OCI-LY7 (cell line): ENCODE measurements at regions not wholly inside any gene's neighbourhood (a gene's known extent, or its start where the extent isn't known, plus 50 kb on each side); places are given as distances from the start of the nearest gene placed in this dataset.
A peak's percentile ranks its signal among the peaks of the same experiment; 100 is the strongest.

Experiments
- BruUV-seq: library from RNA; stranded (reverse); fragments of 400-500 nt; replicated peaks from 2 replicates; lab custom pipeline; 2021; lab: Mats Ljungman, UMichigan
- CTCF ChIA-PET: fragments of 300-600 bp; sonication (Branson Sonifier 250); formaldehyde crosslinking; loops from one replicate; lab custom pipeline; 2022; ENCODE audit warnings: antibody characterized with exemption; ENCODE audit not compliant: unreplicated experiment; lab: Charles Lee
- POLR2A ChIA-PET: fragments of 300-600 bp; sonication (Branson Sonifier 250); formaldehyde crosslinking; loops from one replicate; lab custom pipeline; 2022; ENCODE audit warnings: antibody characterized with exemption; lab: Charles Lee
- DNase-seq: peaks from one replicate; pipeline ENCODE4 v3.0.0-alpha.2; 2015; ENCODE audit warnings: low spot score
- H2AFZ ChIP-seq: fragments of 200-600 bp; sonication (generic), shearing (Covaris generic); 2 replicates; pipeline ENCODE4 v1.6.1; 2014; ENCODE audit warnings: mild to moderate bottlenecking, antibody characterized with exemption, low read length, moderate library complexity
- H3K27ac ChIP-seq: fragments of 200-600 bp; sonication (generic); 2 replicates; pipeline ENCODE4 v1.5.1; 2014; ENCODE audit warnings: mixed run types, low read depth, mild to moderate bottlenecking, moderate library complexity, low read length, inconsistent platforms; ENCODE audit not compliant: poor library complexity, severe bottlenecking
- H3K36me3 ChIP-seq: fragments of 200-600 bp; sonication (generic); 2 replicates; pipeline ENCODE4 v1.6.1; 2014; ENCODE audit warnings: mild to moderate bottlenecking, antibody characterized with exemption, low read length, moderate library complexity, mixed read lengths; ENCODE audit not compliant: insufficient read depth
- H3K4me1 ChIP-seq: fragments of 200-600 bp; sonication (generic); 2 replicates; pipeline ENCODE4 v1.5.1; 2014; ENCODE audit warnings: mild to moderate bottlenecking, low read length; ENCODE audit not compliant: insufficient read depth, poor library complexity, severe bottlenecking
- H3K4me2 ChIP-seq: fragments of 200-600 bp; sonication (generic); 2 replicates; pipeline ENCODE4 v1.6.1; 2014; ENCODE audit warnings: mild to moderate bottlenecking, low read length
- H3K4me3 ChIP-seq: fragments of 200-600 bp; sonication (generic); 2 replicates; pipeline ENCODE4 v1.5.1; 2014; ENCODE audit warnings: mild to moderate bottlenecking, low read depth, low read length; ENCODE audit not compliant: poor library complexity, severe bottlenecking
- H3K79me2 ChIP-seq: fragments of 200-600 bp; sonication (generic); 2 replicates; pipeline ENCODE4 v1.6.1; 2016; ENCODE audit warnings: low read depth, mild to moderate bottlenecking, low read length, moderate library complexity, mixed read lengths; ENCODE audit not compliant: insufficient read depth
- H3K9me2 ChIP-seq: fragments of 200-600 bp; sonication (generic); 2 replicates; pipeline ENCODE4 v1.6.1; 2016; ENCODE audit warnings: mild to moderate bottlenecking, low read length, mixed read lengths; ENCODE audit not compliant: insufficient read depth
- H3K9me3 ChIP-seq: fragments of 200-600 bp; sonication (generic); 2 replicates; pipeline ENCODE4 v1.6.1; 2014; ENCODE audit warnings: mild to moderate bottlenecking, mixed run types, low read length, mixed read lengths
- H4K20me1 ChIP-seq: fragments of 200-600 bp; sonication (generic); 2 replicates; pipeline ENCODE4 v1.6.1; 2014; ENCODE audit warnings: mild to moderate bottlenecking, antibody characterized with exemption, low read length, moderate library complexity, mixed read lengths; ENCODE audit not compliant: insufficient read depth
- EZH2phosphoT487 ChIP-seq: fragments of 200-600 bp; sonication (generic); IDR thresholded peaks from 2 replicates; pipeline ENCODE4 v1.6.1; 2018; ENCODE audit warnings: low read depth, borderline replicate concordance, mild to moderate bottlenecking, mixed run types, antibody characterized with exemption, low read length, moderate library complexity, mixed read lengths
- intact Hi-C: fragments of 100-400 bp; cut with micrococcal nuclease; formaldehyde crosslinking; loops from one replicate; pipeline ENCODE4 v1.10.0; 2022; ENCODE audit not compliant: unreplicated experiment
- TF ChIP-seq, protein P1 (sequence below): fragments of 200-600 bp; sonication (generic); conservative IDR thresholded peaks from 2 replicates; pipeline ENCODE4 v1.5.1; 2014; ENCODE audit warnings: mild to moderate bottlenecking, antibody characterized with exemption, low read length, moderate library complexity, mixed read lengths

DNA sequence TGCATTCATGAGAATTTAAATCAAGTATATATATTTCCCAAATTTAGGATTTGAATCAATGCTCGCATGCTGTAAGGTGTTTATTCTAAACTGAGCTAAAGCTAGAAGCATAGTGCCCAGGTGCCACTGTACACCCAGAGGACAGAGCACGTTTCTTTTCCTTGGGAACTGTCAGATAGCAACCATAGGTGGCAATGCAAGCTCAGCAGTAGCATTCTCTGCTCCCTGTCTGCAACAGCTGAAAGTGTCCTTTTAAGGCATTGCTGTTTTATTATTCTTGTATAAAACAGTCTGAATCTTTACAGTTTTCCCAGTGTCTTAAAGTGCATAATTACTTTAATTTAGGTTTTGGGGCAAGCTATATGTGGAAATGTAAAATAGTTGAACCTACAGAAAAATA, 443.4 kb upstream of the MMS22L start:
- H2AFZ ChIP-seq: no peak overlapping the region
- H3K36me3 ChIP-seq: no peaks in the 10 kb centered on the region
- H3K4me2 ChIP-seq: no peak overlapping the region
- intact Hi-C loops: no loop called here
- no peak overlapping the region for H3K27ac ChIP-seq
- H3K9me2 ChIP-seq: no peaks in the 10 kb centered on the region
- TF ChIP-seq, protein P1, sequence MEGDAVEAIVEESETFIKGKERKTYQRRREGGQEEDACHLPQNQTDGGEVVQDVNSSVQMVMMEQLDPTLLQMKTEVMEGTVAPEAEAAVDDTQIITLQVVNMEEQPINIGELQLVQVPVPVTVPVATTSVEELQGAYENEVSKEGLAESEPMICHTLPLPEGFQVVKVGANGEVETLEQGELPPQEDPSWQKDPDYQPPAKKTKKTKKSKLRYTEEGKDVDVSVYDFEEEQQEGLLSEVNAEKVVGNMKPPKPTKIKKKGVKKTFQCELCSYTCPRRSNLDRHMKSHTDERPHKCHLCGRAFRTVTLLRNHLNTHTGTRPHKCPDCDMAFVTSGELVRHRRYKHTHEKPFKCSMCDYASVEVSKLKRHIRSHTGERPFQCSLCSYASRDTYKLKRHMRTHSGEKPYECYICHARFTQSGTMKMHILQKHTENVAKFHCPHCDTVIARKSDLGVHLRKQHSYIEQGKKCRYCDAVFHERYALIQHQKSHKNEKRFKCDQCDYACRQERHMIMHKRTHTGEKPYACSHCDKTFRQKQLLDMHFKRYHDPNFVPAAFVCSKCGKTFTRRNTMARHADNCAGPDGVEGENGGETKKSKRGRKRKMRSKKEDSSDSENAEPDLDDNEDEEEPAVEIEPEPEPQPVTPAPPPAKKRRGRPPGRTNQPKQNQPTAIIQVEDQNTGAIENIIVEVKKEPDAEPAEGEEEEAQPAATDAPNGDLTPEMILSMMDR: 0 out of 2 replicates have a peak, but pooled peaks have one; percentile 11
- no peak for TF ChIP-seq EZH2phosphoT487
- no peak overlapping the region for H3K4me3 ChIP-seq
- no TSS peak for BruUV-seq
- H4K20me1 ChIP-seq: no peaks in the 10 kb centered on the region
- H3K79me2 ChIP-seq: no peaks in the 10 kb centered on the region
- H3K4me1 ChIP-seq: no peaks in the 10 kb centered on the region
- H3K9me3 ChIP-seq: no peaks in the 10 kb centered on the region
- ChIA-PET CTCF (no interaction called here), POLR2A (interaction anchor here (0.6 kb wide), 1 partner anchor 187 kb away, joined by 3 read pairs; no protein-coding TSS in a partner anchor)
- no peak for DNase-seq

DNA sequence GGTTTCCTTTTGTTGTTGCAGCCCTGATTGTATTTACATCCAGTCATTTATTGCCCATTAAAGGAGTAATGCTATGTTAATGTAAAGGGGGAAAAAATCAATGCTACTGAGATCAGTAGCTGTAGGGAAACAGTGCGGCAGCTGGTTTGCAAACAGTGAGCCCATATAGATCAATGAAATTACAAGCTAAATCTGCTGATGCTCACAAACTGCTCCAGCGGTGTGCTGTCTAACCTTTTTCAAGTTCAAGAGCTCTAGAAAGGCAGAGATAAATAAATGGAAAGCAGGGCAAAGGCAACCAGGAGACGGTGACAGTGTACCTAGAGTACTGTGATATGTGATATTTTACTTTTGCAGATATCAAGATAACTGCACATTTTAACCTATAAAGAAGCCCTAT, 449.0 kb upstream of the MMS22L start:
- no peak for DNase-seq
- CTCF ChIA-PET: no interaction called here
- H3K36me3 ChIP-seq: no peaks in the 10 kb centered on the region
- H3K4me3 ChIP-seq: no peak overlapping the region
- no peak overlapping the region for H2AFZ ChIP-seq
- H3K9me2 ChIP-seq: no peaks in the 10 kb centered on the region
- no peaks in the 10 kb centered on the region for H3K79me2 ChIP-seq
- no peaks in the 10 kb centered on the region for H4K20me1 ChIP-seq
- no peaks in the 10 kb centered on the region for H3K4me1 ChIP-seq
- POLR2A ChIA-PET: interaction anchor here (0.9 kb wide), 1 partner anchor 10 kb away, joined by 4 read pairs; no protein-coding TSS in a partner anchor
- intact Hi-C loops: no loop called here
- TF ChIP-seq, protein P1: no peak
- TF ChIP-seq EZH2phosphoT487: no peak
- H3K4me2 ChIP-seq: no peak overlapping the region
- BruUV-seq: no TSS peak
- no peaks in the 10 kb centered on the region for H3K9me3 ChIP-seq
- H3K27ac ChIP-seq: no peak overlapping the region

DNA sequence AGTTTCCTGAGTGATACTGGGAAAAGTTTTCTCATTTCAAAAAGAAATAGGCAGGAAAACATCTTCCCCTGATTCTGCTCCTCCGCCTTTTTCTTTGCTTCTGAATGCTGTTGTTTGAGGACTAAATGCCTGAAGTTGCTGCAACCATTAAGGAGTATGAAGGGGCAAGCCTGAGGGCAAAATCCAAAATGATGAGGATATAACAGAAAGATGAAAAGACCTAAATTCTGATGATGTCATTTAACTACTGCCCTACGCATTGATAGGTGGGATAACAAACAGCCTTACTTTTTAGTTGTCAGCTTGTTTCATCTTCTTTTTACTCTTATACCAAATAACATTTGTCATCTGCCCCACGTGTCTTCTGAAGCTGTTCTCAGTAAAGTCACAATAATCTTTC, 474.6 kb upstream of the MMS22L start:
- TF ChIP-seq, protein P1: no peak
- TF ChIP-seq EZH2phosphoT487: no peak
- Histone ChIP-seq H3K36me3 (no peaks in the 10 kb centered on the region), H3K9me2 (no peaks in the 10 kb centered on the region), H3K27ac (no peak overlapping the region), H3K79me2 (no peaks in the 10 kb centered on the region), H3K9me3 (no peaks in the 10 kb centered on the region), H4K20me1 (no peaks in the 10 kb centered on the region), H2AFZ (no peak overlapping the region), H3K4me2 (no peak overlapping the region), H3K4me3 (no peak overlapping the region), H3K4me1 (no peaks in the 10 kb centered on the region)
- ChIA-PET POLR2A (no interaction called here), CTCF (no interaction called here)
- intact Hi-C loops: no loop called here
- DNase-seq: no peak
- no TSS peak for BruUV-seq
